C4-2B (cell line): ENCODE measurements at regions not wholly inside any gene's neighbourhood (a gene's known extent, or its start where the extent isn't known, plus 50 kb on each side); places are given as distances from the start of the nearest gene placed in this dataset.

Experiments
- ZFX ChIP-seq: fragments of 450-650 bp; IDR thresholded peaks from 2 replicates; pipeline ENCODE4 v1.6.1; 2017
- TF ChIP-seq, protein P1 (sequence below): fragments of 450-650 bp; conservative IDR thresholded peaks from 2 replicates; pipeline ENCODE4 v1.5.1; 2017; ENCODE audit warnings: mild to moderate bottlenecking

DNA sequence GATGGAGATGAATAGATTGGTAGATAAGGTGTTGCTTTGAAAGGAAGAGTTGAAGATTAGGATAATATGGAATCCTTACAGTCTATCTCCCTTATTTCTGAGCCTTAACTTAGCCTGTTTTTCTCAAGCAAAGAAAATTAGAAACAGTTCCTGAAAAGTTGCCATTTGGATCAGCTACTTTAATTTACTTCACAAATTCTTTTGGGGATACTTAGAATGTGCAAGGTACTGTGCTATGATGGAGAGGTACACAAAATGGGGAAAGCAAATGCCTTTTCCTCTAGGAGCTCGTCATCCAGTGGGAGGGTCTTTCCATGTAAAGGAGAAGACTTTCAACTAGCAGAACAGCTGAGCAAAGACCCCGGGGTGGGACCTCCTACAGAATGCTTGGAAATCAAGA lies 51.1 kb upstream of the SMARCA2 start:
- TF ChIP-seq, protein P1, sequence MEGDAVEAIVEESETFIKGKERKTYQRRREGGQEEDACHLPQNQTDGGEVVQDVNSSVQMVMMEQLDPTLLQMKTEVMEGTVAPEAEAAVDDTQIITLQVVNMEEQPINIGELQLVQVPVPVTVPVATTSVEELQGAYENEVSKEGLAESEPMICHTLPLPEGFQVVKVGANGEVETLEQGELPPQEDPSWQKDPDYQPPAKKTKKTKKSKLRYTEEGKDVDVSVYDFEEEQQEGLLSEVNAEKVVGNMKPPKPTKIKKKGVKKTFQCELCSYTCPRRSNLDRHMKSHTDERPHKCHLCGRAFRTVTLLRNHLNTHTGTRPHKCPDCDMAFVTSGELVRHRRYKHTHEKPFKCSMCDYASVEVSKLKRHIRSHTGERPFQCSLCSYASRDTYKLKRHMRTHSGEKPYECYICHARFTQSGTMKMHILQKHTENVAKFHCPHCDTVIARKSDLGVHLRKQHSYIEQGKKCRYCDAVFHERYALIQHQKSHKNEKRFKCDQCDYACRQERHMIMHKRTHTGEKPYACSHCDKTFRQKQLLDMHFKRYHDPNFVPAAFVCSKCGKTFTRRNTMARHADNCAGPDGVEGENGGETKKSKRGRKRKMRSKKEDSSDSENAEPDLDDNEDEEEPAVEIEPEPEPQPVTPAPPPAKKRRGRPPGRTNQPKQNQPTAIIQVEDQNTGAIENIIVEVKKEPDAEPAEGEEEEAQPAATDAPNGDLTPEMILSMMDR = no peak
- no peak for TF ChIP-seq ZFX
